ENCODE measurements at regions not wholly inside any gene's neighbourhood (a gene's known extent, or its start where the extent isn't known, plus 50 kb on each side); places are given as distances from the start of the nearest gene placed in this dataset.

DNA sequence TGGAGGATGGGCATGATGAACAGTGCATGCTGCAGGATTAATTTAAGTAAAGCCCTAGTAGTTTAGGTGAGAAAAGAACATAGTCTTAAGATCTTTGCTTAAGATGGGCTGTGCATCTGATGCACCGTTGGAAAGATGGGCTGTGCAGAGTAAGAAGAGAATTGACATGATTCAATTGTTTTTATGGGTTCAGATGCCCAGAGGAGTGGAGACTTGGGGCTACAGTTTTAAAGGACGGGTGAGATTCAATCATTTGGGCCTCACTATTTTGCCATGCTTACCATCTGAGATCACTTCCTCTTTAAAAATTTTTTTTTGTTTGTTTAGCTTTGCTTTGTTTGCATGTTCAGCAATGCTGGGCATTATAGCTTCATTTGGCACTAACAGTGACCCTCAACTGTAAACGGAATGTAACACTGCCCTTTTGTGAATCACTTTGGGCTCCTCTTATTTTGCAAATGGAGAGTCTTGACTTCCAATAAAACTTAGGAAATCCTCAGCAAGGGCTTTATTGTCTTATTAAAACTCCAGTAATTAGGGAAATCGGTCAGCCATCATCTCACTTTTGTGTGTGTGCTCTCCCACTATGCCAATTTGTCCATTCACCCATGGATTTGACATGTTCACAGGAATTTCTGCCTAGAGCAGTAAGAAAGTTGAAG is 216.1 kb upstream of the TLL1 start:
- Histone ChIP-seq H3K27me3 (no peaks in the 10 kb centered on the region), H3K4me1 (ENCODE audit: low read depth) (no peaks in the 10 kb centered on the region), H3K4me3 (no peak overlapping the region), H3K9me3 (ENCODE audit: low read depth) (no peaks in the 10 kb centered on the region), H3K27ac (no peak overlapping the region), H3K36me3 (no peaks in the 10 kb centered on the region)
- DNase-seq (ENCODE audit: low read depth in 1 of 2, low spot score in 1 of 2): no peak
- TF ChIP-seq, protein P1, sequence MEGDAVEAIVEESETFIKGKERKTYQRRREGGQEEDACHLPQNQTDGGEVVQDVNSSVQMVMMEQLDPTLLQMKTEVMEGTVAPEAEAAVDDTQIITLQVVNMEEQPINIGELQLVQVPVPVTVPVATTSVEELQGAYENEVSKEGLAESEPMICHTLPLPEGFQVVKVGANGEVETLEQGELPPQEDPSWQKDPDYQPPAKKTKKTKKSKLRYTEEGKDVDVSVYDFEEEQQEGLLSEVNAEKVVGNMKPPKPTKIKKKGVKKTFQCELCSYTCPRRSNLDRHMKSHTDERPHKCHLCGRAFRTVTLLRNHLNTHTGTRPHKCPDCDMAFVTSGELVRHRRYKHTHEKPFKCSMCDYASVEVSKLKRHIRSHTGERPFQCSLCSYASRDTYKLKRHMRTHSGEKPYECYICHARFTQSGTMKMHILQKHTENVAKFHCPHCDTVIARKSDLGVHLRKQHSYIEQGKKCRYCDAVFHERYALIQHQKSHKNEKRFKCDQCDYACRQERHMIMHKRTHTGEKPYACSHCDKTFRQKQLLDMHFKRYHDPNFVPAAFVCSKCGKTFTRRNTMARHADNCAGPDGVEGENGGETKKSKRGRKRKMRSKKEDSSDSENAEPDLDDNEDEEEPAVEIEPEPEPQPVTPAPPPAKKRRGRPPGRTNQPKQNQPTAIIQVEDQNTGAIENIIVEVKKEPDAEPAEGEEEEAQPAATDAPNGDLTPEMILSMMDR (IDR thresholded peaks at IDR 0.05; ENCODE audit: low read depth, low read length): no peak

DNA sequence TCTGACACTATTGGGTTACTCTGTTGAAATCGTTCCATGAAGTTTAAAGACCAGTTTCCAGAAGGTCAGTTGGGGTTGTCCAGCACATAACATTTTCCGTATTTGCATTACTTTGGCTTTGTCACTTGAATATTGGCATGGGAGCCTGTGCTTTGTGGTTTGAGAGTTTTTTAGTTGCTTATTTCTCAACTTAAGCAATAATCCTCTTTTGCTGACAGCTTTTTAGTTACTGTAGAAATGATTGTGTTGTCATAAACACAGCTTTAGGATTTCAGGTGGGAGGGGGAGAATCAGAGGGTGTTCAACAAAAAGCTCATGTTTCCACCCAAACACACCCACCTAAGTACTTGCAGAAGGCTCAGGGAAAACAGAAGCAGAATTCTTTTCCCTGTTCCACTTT is 210.7 kb upstream of the TLL1 start:
- H3K27ac ChIP-seq: no peak overlapping the region

DNA sequence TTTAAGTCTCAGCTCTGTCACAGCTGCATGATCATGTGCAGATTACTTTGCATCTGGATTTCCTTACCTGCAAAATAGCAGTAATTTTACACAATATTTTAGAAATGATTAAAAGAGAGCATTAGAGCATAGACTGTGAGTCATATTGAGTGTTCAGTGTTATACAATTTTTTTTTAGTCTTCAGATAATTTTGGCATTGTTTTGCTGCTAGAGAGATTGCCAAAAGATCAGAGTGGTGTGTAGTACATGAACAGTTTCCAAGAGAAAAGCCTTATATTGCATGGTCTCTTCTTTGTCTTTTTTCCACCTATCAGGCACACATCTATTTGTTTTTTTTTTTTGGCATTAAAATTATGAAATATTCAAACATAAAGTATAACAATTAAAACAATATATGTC is 209.6 kb upstream of the TLL1 start:
- H3K9me3 ChIP-seq (ENCODE audit: low read depth): no peaks in the 10 kb centered on the region
- no peaks in the 10 kb centered on the region for H3K27me3 ChIP-seq
- no peak overlapping the region for H3K4me3 ChIP-seq
- H3K4me1 ChIP-seq (ENCODE audit: low read depth): no peaks in the 10 kb centered on the region
- H3K27ac ChIP-seq: no peak overlapping the region
- TF ChIP-seq, protein P1 (IDR thresholded peaks at IDR 0.05; ENCODE audit: low read depth, low read length): no peak
- H3K36me3 ChIP-seq: no peaks in the 10 kb centered on the region
- peak in 1 of 2 donors; percentile 66 for DNase-seq (ENCODE audit: low read depth in 1 of 2, low spot score in 1 of 2)

More for the DNA sequence above, 210.7 kb upstream of the TLL1 start:
- Histone ChIP-seq H3K9me3 (ENCODE audit: low read depth) (no peaks in the 10 kb centered on the region), H3K4me1 (ENCODE audit: low read depth) (no peaks in the 10 kb centered on the region), H3K4me3 (no peak overlapping the region), H3K36me3 (no peaks in the 10 kb centered on the region), H3K27me3 (no peaks in the 10 kb centered on the region)
- DNase-seq (ENCODE audit: low read depth in 1 of 2, low spot score in 1 of 2): peak in 1 of 2 donors; percentile 55
- TF ChIP-seq, protein P1 (IDR thresholded peaks at IDR 0.05; ENCODE audit: low read depth, low read length): no peak

DNA sequence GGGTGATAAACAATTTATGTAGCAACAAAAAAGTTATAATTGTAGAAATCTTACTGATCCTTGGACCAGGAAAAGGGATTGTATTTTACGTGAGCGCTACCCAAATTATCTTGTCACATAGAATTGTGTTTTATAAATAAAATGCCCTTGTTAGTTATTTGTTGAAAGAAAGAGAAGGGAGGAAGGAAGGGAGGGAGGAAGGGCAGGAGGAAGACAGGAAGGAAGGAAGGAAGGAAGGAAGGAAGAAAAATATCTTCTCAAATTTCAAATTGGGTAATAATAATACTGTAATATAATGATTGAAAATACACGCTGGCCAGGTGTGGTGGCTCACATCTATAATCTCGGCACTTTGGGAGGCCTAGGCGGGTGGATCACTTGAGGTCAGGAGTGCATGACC is 206.2 kb upstream of the TLL1 start:
- Histone ChIP-seq H3K27me3 (no peaks in the 10 kb centered on the region), H3K36me3 (no peaks in the 10 kb centered on the region), H3K4me3 (no peak overlapping the region), H3K27ac (no peak overlapping the region), H3K9me3 (ENCODE audit: low read depth) (no peaks in the 10 kb centered on the region), H3K4me1 (ENCODE audit: low read depth) (no peaks in the 10 kb centered on the region)
- DNase-seq (ENCODE audit: low read depth in 1 of 2, low spot score in 1 of 2): no peak
- TF ChIP-seq, protein P1 (IDR thresholded peaks at IDR 0.05; ENCODE audit: low read depth, low read length): no peak

DNA sequence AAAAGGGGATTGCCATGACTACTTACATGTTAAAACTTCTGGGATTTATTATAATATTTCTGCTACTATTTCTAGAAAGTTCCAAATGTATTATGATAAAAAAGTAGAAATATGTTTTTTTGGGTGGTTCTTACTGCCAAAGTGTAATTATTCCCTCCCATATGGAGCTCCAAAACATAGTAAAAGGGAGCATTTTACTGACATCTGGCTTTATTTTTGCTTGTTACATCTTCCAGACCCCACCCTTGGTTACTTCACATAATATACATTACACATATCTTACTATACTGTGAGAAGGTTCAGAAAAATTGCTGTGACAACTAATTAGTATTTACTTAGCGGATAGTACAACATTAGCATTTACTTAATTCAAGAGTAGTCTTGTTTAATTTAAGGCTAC is 205.1 kb upstream of the TLL1 start:
- no peak overlapping the region for H3K27ac ChIP-seq
- DNase-seq (ENCODE audit: low read depth in 1 of 2, low spot score in 1 of 2): no peak
- no peaks in the 10 kb centered on the region for H3K36me3 ChIP-seq
- H3K4me3 ChIP-seq: no peak overlapping the region
- TF ChIP-seq, protein P1 (IDR thresholded peaks at IDR 0.05; ENCODE audit: low read depth, low read length): no peak
- no peaks in the 10 kb centered on the region for H3K4me1 ChIP-seq (ENCODE audit: low read depth)
- no peaks in the 10 kb centered on the region for H3K9me3 ChIP-seq (ENCODE audit: low read depth)
- no peaks in the 10 kb centered on the region for H3K27me3 ChIP-seq
